Astrocyte (in vitro differentiated cells and primary cell): ENCODE measurements at regions not wholly inside any gene's neighbourhood (a gene's known extent, or its start where the extent isn't known, plus 50 kb on each side); places are given as distances from the start of the nearest gene placed in this dataset.
A peak's percentile ranks its signal among the peaks of the same experiment; 100 is the strongest.

Experiments used
- DNase-seq: peaks from one replicate; pipeline ENCODE4 v3.0.0-alpha.2; 2010; ENCODE audit warnings: low read depth
- FAIRE-seq: peaks from 2 replicates; lab custom pipeline; 2011; peaks lifted over from hg19 to GRCh38; lab: Jason Lieb, UNC
- H2AFZ ChIP-seq: 2 replicates; pipeline ENCODE4 v1.6.0; 2012; ENCODE audit warnings: low read depth, low read length, inconsistent platforms
- H3K27ac ChIP-seq: 2 replicates; pipeline ENCODE4 v1.5.1; 2011; ENCODE audit warnings: low read depth, low read length, inconsistent platforms
- H3K27me3 ChIP-seq: 2 replicates; pipeline ENCODE4 v1.6.0; 2011; ENCODE audit warnings: low read length, inconsistent platforms; ENCODE audit not compliant: insufficient read depth
- H3K36me3 ChIP-seq: 2 replicates; pipeline ENCODE4 v1.5.1; 2011; ENCODE audit warnings: low read length, inconsistent platforms; ENCODE audit not compliant: insufficient read depth
- H3K4me1 ChIP-seq: 2 replicates; pipeline ENCODE4 v1.5.1; 2011; ENCODE audit warnings: low read length, inconsistent platforms; ENCODE audit not compliant: insufficient read depth
- H3K4me2 ChIP-seq: 2 replicates; pipeline ENCODE4 v1.6.0; 2012; ENCODE audit warnings: low read length, inconsistent platforms
- H3K4me3 ChIP-seq: 2 replicates; pipeline ENCODE4 v1.5.1; 2011; ENCODE audit warnings: low read depth, mild to moderate bottlenecking, low read length, inconsistent platforms; ENCODE audit not compliant: insufficient read depth
- H3K79me2 ChIP-seq: 2 replicates; pipeline ENCODE4 v1.6.0; 2012; ENCODE audit warnings: mild to moderate bottlenecking, low read length, inconsistent platforms; ENCODE audit not compliant: insufficient read depth
- H3K9ac ChIP-seq: 2 replicates; pipeline ENCODE4 v1.6.0; 2012; ENCODE audit warnings: mild to moderate bottlenecking, low read length, inconsistent platforms
- H3K9me3 ChIP-seq: 2 replicates; pipeline ENCODE4 v1.5.1; 2012; ENCODE audit warnings: low read depth, mild to moderate bottlenecking, low read length, inconsistent platforms; ENCODE audit not compliant: insufficient read depth
- H4K20me1 ChIP-seq: 2 replicates; pipeline ENCODE4 v1.6.0; 2012; ENCODE audit warnings: low read length, inconsistent platforms; ENCODE audit not compliant: insufficient read depth
- H3K27ac Mint-ChIP-seq: one replicate; pipeline ENCODE4 v1.8.0; 2021; ENCODE audit warnings: mild to moderate bottlenecking, mixed read lengths; ENCODE audit not compliant: unreplicated experiment
- H3K27me3 Mint-ChIP-seq: one replicate; pipeline ENCODE4 v1.8.0; 2021; ENCODE audit warnings: low read depth, mixed read lengths; ENCODE audit not compliant: unreplicated experiment
- H3K36me3 Mint-ChIP-seq: one replicate; pipeline ENCODE4 v1.8.0; 2021; ENCODE audit warnings: low read depth, mixed read lengths; ENCODE audit not compliant: unreplicated experiment
- H3K4me1 Mint-ChIP-seq: one replicate; pipeline ENCODE4 v1.8.0; 2021; ENCODE audit warnings: low read depth, mixed read lengths; ENCODE audit not compliant: unreplicated experiment
- H3K4me3 Mint-ChIP-seq: one replicate; pipeline ENCODE4 v1.8.0; 2021; ENCODE audit warnings: mild to moderate bottlenecking, moderate library complexity, mixed read lengths; ENCODE audit not compliant: unreplicated experiment
- H3K9me3 Mint-ChIP-seq: one replicate; pipeline ENCODE4 v1.8.0; 2021; ENCODE audit warnings: mild to moderate bottlenecking, mixed read lengths; ENCODE audit not compliant: unreplicated experiment
- EZH2 ChIP-seq: IDR thresholded peaks from 2 replicates; pipeline ENCODE4 v1.6.1; 2012; ENCODE audit warnings: mild to moderate bottlenecking, low read length, inconsistent platforms; ENCODE audit not compliant: insufficient read depth
- TF ChIP-seq, protein P1 (sequence below): IDR thresholded peaks from 2 replicates; pipeline ENCODE4 v1.5.1; 2011; ENCODE audit warnings: low read depth, mild to moderate bottlenecking, inconsistent platforms, low read length, moderate library complexity; ENCODE audit not compliant: insufficient read depth

- Mint-ChIP-seq H3K27me3 (no peaks in the 10 kb centered on the region), H3K9me3 (no peaks in the 10 kb centered on the region), H3K27ac (no peak overlapping the region), H3K4me1 (no peaks in the 10 kb centered on the region), H3K4me3 (no peak overlapping the region), H3K36me3 (no peaks in the 10 kb centered on the region)
- Histone ChIP-seq H4K20me1 (no peaks in the 10 kb centered on the region), H3K79me2 (no peaks in the 10 kb centered on the region), H3K4me2 (no peak overlapping the region), H3K27me3 (no peaks in the 10 kb centered on the region), H3K27ac (no peak overlapping the region), H3K9ac (no peak overlapping the region), H3K4me1 (no peaks in the 10 kb centered on the region), H3K36me3 (no peaks in the 10 kb centered on the region), H3K4me3 (no peak overlapping the region), H2AFZ (no peak overlapping the region), H3K9me3 (no peaks in the 10 kb centered on the region)
- DNase-seq, result no peak
- TF ChIP-seq, protein P1, sequence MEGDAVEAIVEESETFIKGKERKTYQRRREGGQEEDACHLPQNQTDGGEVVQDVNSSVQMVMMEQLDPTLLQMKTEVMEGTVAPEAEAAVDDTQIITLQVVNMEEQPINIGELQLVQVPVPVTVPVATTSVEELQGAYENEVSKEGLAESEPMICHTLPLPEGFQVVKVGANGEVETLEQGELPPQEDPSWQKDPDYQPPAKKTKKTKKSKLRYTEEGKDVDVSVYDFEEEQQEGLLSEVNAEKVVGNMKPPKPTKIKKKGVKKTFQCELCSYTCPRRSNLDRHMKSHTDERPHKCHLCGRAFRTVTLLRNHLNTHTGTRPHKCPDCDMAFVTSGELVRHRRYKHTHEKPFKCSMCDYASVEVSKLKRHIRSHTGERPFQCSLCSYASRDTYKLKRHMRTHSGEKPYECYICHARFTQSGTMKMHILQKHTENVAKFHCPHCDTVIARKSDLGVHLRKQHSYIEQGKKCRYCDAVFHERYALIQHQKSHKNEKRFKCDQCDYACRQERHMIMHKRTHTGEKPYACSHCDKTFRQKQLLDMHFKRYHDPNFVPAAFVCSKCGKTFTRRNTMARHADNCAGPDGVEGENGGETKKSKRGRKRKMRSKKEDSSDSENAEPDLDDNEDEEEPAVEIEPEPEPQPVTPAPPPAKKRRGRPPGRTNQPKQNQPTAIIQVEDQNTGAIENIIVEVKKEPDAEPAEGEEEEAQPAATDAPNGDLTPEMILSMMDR, result peak; percentile 43
- TF ChIP-seq EZH2, result no peak
- FAIRE-seq, result no peak
Measured at GRCh38 chr4:137226900-137227299, 305.4 kb downstream of the PCDH18 start.

- H3K4me2 ChIP-seq, result no peak overlapping the region
- TF ChIP-seq, protein P1, result no peak
- TF ChIP-seq EZH2, result no peak
- Mint-ChIP-seq H3K36me3 (no peaks in the 10 kb centered on the region), H3K27me3 (no peaks in the 10 kb centered on the region), H3K4me3 (no peak overlapping the region), H3K9me3 (no peaks in the 10 kb centered on the region), H3K27ac (no peak overlapping the region), H3K4me1 (no peaks in the 10 kb centered on the region)
- H3K27ac ChIP-seq, result no peak overlapping the region
- H3K9ac ChIP-seq, result no peak overlapping the region
- no peaks in the 10 kb centered on the region for H3K36me3 ChIP-seq
- H3K79me2 ChIP-seq, result no peaks in the 10 kb centered on the region
- H4K20me1 ChIP-seq, result no peaks in the 10 kb centered on the region
- no peaks in the 10 kb centered on the region for H3K9me3 ChIP-seq
- DNase-seq, result no peak
- FAIRE-seq, result no peak
- H3K4me3 ChIP-seq, result no peak overlapping the region
- H3K4me1 ChIP-seq, result no peaks in the 10 kb centered on the region
- H3K27me3 ChIP-seq, result no peaks in the 10 kb centered on the region
- H2AFZ ChIP-seq, result no peak overlapping the region
Measured at GRCh38 chr4:137226221-137226620, 306.1 kb downstream of the PCDH18 start.

- Mint-ChIP-seq H3K27ac (no peak overlapping the region), H3K4me3 (no peak overlapping the region), H3K4me1 (no peaks in the 10 kb centered on the region), H3K36me3 (no peaks in the 10 kb centered on the region), H3K9me3 (no peaks in the 10 kb centered on the region), H3K27me3 (no peaks in the 10 kb centered on the region)
- H2AFZ ChIP-seq, result no peak overlapping the region
- H3K4me1 ChIP-seq, result no peaks in the 10 kb centered on the region
- H3K27ac ChIP-seq, result no peak overlapping the region
- no peak overlapping the region for H3K4me3 ChIP-seq
- no peak overlapping the region for H3K4me2 ChIP-seq
- FAIRE-seq (no peak), DNase-seq (peak; percentile 38)
- H3K9ac ChIP-seq, result no peak overlapping the region
- H3K27me3 ChIP-seq, result no peaks in the 10 kb centered on the region
- no peaks in the 10 kb centered on the region for H4K20me1 ChIP-seq
- no peak for TF ChIP-seq EZH2
- TF ChIP-seq, protein P1, result no peak
- no peaks in the 10 kb centered on the region for H3K36me3 ChIP-seq
- H3K9me3 ChIP-seq, result no peaks in the 10 kb centered on the region
- H3K79me2 ChIP-seq, result no peaks in the 10 kb centered on the region
Measured at GRCh38 chr4:137213372-137214173, 318.7 kb downstream of the PCDH18 start.
